Spleen (tissue), 7 donors: ENCODE measurements at regions not wholly inside any gene's neighbourhood (a gene's known extent, or its start where the extent isn't known, plus 50 kb on each side); places are given as distances from the start of the nearest gene placed in this dataset.

Experiments
- POLR2A ChIP-seq, 3 donors: fragments of 450-650 bp; IDR thresholded peaks; one replicate each; pipeline ENCODE4 v1.5.1; 2017; ENCODE audit warnings: antibody characterized with exemption in 3 of 3, mild to moderate bottlenecking in 1 of 3
- POLR2AphosphoS5 ChIP-seq, 3 donors: sonication (generic); formaldehyde crosslinking; IDR thresholded peaks; one replicate each; pipeline ENCODE4 v1.5.1; 2017; ENCODE audit warnings: antibody characterized with exemption in 3 of 3
- TF ChIP-seq, protein P1 (sequence below), 11 experiments: fragments of 200-600 bp in 7 of 11; fragments of 450-650 bp in 4 of 11; sonication (generic) in 4 of 11; IDR thresholded peaks in 8 of 11; conservative IDR thresholded peaks in 3 of 11; 1 replicate in 7 of 11; 2 replicates in 4 of 11; pipeline versions ENCODE4 v1.4.0 to v1.8.0; 2016 to 2021; ENCODE audit warnings: antibody characterized with exemption in 11 of 11, inconsistent platforms in 4 of 11, mild to moderate bottlenecking in 1 of 11
- donor health status: DM: no; HTN: no; CAD: no; lungs with moderate emphysema.
- donor health status: DM: no; HTN: no; CAD: no.
- donor health status: DM: no; HTN: no; CAD: no.

DNA sequence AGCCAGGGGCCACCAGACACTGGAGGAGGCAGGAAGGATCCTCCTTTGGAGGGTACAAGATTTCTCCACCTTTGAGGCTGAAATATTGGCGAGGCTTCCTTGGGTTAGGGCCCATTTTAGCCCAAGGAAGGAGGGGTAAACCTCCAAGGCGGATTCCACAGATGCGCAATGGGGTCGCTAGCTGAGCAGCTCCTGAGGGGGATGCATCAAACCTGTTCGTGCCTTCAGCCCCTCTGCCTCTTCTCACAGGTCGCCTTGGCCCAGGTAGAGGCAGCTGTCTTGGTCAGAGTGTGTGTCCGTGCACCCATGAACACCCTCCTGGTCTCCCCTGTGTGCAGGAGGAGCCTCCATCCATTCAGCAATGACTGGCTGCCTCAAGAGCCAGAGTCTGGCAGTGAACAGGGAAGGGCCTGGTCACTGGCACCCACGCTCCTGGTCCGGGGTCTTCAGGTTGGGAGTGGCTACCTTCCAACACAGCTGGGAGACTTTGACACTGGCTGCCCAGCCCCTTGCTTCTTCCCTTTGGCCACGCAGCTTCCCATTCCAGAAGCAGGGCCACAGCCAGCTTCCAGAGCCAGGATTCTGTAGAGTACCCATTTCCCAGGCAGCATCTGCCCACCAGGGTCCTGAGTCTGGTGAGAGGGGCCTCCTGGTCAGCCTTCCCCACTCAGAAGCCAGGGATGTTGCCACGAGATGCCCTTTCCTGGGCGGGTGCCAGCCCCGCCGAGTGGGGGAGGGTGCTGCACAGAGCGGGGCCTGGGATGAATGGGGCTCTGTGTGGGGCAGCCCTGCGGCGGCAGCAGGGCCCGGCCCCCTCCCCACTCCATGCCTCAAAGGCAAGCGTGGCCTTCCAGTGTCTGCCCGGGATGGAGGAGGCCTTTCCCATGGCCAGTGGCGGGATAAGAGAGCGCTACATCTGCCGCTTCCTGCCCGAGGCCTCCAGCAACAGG is 95.8 kb upstream of the GPC1 start:
- TF ChIP-seq POLR2A (IDR thresholded peaks at IDR 0.05), result no peak
- TF ChIP-seq, protein P1, sequence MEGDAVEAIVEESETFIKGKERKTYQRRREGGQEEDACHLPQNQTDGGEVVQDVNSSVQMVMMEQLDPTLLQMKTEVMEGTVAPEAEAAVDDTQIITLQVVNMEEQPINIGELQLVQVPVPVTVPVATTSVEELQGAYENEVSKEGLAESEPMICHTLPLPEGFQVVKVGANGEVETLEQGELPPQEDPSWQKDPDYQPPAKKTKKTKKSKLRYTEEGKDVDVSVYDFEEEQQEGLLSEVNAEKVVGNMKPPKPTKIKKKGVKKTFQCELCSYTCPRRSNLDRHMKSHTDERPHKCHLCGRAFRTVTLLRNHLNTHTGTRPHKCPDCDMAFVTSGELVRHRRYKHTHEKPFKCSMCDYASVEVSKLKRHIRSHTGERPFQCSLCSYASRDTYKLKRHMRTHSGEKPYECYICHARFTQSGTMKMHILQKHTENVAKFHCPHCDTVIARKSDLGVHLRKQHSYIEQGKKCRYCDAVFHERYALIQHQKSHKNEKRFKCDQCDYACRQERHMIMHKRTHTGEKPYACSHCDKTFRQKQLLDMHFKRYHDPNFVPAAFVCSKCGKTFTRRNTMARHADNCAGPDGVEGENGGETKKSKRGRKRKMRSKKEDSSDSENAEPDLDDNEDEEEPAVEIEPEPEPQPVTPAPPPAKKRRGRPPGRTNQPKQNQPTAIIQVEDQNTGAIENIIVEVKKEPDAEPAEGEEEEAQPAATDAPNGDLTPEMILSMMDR (IDR thresholded peaks at IDR 0.05 in 8 of 11, conservative IDR thresholded peaks at IDR 0.05 in 3 of 11), result no peak
- TF ChIP-seq POLR2AphosphoS5 (IDR thresholded peaks at IDR 0.05), result no peak
